Renal cortex interstitium (tissue), 11 donors: ENCODE measurements at regions not wholly inside any gene's neighbourhood (a gene's known extent, or its start where the extent isn't known, plus 50 kb on each side); places are given as distances from the start of the nearest gene placed in this dataset.
A peak's percentile ranks its signal among the peaks of the same experiment; 100 is the strongest.

Experiments used
- DNase-seq, 11 donors: peaks; one replicate each; pipeline ENCODE4 v3.0.0-alpha.2; 2013; ENCODE audit warnings: low read depth in 9 of 11, low spot score in 4 of 11; ENCODE audit errors: extremely low read depth in 1 of 11

- DNase-seq: peak in 6 of 11 donors; percentile 65 to 84 (median 73)
Measured at GRCh38 chr11:130801333-130802122, 114.8 kb downstream of the SNX19 start.

GRCh38 chr11:130802567-130802966, 113.7 kb downstream of the SNX19 start:
- no peak for DNase-seq

- DNase-seq: no peak
Measured at GRCh38 chr11:130804306-130805076, 111.8 kb downstream of the SNX19 start.

GRCh38 chr11:130806746-130807145, 109.5 kb downstream of the SNX19 start:
- peak in 1 of 11 donors; percentile 59 for DNase-seq

- DNase-seq: no peak
Measured at GRCh38 chr11:130808541-130808940, 107.7 kb downstream of the SNX19 start.

- no peak for DNase-seq
Measured at GRCh38 chr11:130813196-130813595, 103.1 kb downstream of the SNX19 start.

GRCh38 chr11:130813638-130814037, 102.6 kb downstream of the SNX19 start:
- DNase-seq: no peak

GRCh38 chr11:130814440-130815096, 101.7 kb downstream of the SNX19 start:
- no peak for DNase-seq

- no peak for DNase-seq
Measured at GRCh38 chr11:130815097-130815802, 101.0 kb downstream of the SNX19 start.

- DNase-seq: no peak
Measured at GRCh38 chr11:130815956-130816355, 100.3 kb downstream of the SNX19 start.

- peak in 3 of 11 donors; percentile 57 to 74 (median 58) for DNase-seq
Measured at GRCh38 chr11:130816546-130817329, 99.5 kb downstream of the SNX19 start.

- no peak for DNase-seq
Measured at GRCh38 chr11:130817330-130817944, 98.8 kb downstream of the SNX19 start.

GRCh38 chr11:130819625-130820024, 96.7 kb downstream of the SNX19 start:
- DNase-seq: no peak
